ENCODE measurements at regions not wholly inside any gene's neighbourhood (a gene's known extent, or its start where the extent isn't known, plus 50 kb on each side); places are given as distances from the start of the nearest gene placed in this dataset.

DNA sequence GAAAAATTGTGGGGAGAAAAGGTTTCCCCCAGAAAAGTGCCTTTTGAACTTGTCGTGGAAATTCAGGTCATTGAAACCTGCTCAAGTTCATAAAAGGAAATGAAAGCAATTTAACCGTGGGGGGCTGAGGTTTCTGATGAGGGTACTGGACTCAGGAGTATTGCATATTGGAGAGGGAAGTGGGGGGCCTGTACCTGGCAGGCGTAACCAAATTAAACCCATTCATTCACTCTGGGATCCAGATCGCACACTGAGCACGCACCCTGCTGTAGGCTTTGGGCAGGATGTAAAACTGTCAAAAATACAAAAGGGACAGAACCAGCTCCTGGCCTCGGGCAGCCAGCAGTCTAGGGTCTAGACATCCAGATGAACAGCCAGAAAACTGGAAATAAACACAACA lies 1517.4 kb downstream of the BRD1 start:
- H3K18ac ChIP-seq (ENCODE audit: low read depth, low read length), result no peak overlapping the region
- no peak overlapping the region for H3K4me2 ChIP-seq (ENCODE audit: low read depth, low read length)
- H3K79me1 ChIP-seq (ENCODE audit: low read depth in 1 of 2, low read length in 2 of 2), result no peaks in the 10 kb centered on the region
- no peak overlapping the region for H4K91ac ChIP-seq (ENCODE audit: insufficient read depth, low read depth, low read length)
- no peak overlapping the region for H4K8ac ChIP-seq (ENCODE audit: low read depth in 2 of 2, low read length in 2 of 2)
- no peak overlapping the region for H3K14ac ChIP-seq (replicated peaks; ENCODE audit: low read depth, low read length)
- peaks cover 45% of the 10 kb centered on the region for H3K9me3 ChIP-seq (ENCODE audit: control insufficient read depth, insufficient read depth, low read length)
- no peak overlapping the region for H2BK15ac ChIP-seq (ENCODE audit: low read depth, low read length)
- dilution Hi-C loops (cut with HindIII; ENCODE audit: low sequenced_read_pairs, unreplicated experiment) (no loop called here), intact Hi-C loops (cut with micrococcal nuclease) (no loop called here), in situ Hi-C loops (cut with MboI; ENCODE audit: low sequenced_read_pairs) (no loop called here)
- ChIA-PET POLR2A (ENCODE audit: unreplicated experiment) (no interaction called here), CTCF (no interaction called here)
- no peak overlapping the region for H2BK5ac ChIP-seq (ENCODE audit: low read depth, low read length, poor library complexity, severe bottlenecking)
- H3K27ac ChIP-seq (ENCODE audit: insufficient read depth, low read length), result no peak overlapping the region
- no peak overlapping the region for H3K4me3 ChIP-seq (ENCODE audit: insufficient read depth, low read depth, low read length)
- H2AK9ac ChIP-seq (replicated peaks; ENCODE audit: low read depth, low read length, poor library complexity), result no peak overlapping the region
- H2BK120ac ChIP-seq (ENCODE audit: low read depth, low read length), result no peak overlapping the region
- no peak overlapping the region for H2AFZ ChIP-seq (replicated peaks; ENCODE audit: low read length, poor library complexity)
- H3K4me1 ChIP-seq (ENCODE audit: control insufficient read depth, insufficient read depth, low read length), result no peaks in the 10 kb centered on the region
- H3K36me3 ChIP-seq (ENCODE audit: control insufficient read depth, insufficient read depth, low read length), result no peaks in the 10 kb centered on the region
- H4K20me1 ChIP-seq (ENCODE audit: insufficient read depth, low read length), result no peaks in the 10 kb centered on the region
- no TSS peak for BruUV-seq (replicated peaks)
- DNase-seq (no peak), ATAC-seq (ENCODE audit: low read depth) (no peak)
- H3K56ac ChIP-seq (ENCODE audit: extremely low read depth, insufficient read depth, low read length), result no peak overlapping the region
- WGBS, 2 experiments (ENCODE audit: extremely low coverage in 2 of 2, insufficient read length in 1 of 2), result no CpG with 5 or more reads among the region's 6 CpGs
- no peaks in the 10 kb centered on the region for H3K27me3 ChIP-seq (ENCODE audit: control insufficient read depth, insufficient read depth, low read length)
- no peaks in the 10 kb centered on the region for H3K9me1 ChIP-seq (ENCODE audit: insufficient read depth, low read length)
- H3K23ac ChIP-seq (ENCODE audit: low read depth, low read length), result no peak overlapping the region
- no peak overlapping the region for H3K9ac ChIP-seq (ENCODE audit: low read depth, low read length)
- no peak overlapping the region for H2BK20ac ChIP-seq (ENCODE audit: low read depth, low read length)
- no peak overlapping the region for H4K5ac ChIP-seq (ENCODE audit: low read depth, low read length)
- no peak overlapping the region for H3K4ac ChIP-seq (ENCODE audit: low read depth, low read length)
- TF ChIP-seq, protein P1, sequence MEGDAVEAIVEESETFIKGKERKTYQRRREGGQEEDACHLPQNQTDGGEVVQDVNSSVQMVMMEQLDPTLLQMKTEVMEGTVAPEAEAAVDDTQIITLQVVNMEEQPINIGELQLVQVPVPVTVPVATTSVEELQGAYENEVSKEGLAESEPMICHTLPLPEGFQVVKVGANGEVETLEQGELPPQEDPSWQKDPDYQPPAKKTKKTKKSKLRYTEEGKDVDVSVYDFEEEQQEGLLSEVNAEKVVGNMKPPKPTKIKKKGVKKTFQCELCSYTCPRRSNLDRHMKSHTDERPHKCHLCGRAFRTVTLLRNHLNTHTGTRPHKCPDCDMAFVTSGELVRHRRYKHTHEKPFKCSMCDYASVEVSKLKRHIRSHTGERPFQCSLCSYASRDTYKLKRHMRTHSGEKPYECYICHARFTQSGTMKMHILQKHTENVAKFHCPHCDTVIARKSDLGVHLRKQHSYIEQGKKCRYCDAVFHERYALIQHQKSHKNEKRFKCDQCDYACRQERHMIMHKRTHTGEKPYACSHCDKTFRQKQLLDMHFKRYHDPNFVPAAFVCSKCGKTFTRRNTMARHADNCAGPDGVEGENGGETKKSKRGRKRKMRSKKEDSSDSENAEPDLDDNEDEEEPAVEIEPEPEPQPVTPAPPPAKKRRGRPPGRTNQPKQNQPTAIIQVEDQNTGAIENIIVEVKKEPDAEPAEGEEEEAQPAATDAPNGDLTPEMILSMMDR (conservative IDR thresholded peaks at IDR 0.05; ENCODE audit: low read depth, low read length), result no peak
- TF ChIP-seq MXI1 (IDR thresholded peaks at IDR 0.05; ENCODE audit: borderline replicate concordance, low read depth, low read length) (no peak), BHLHE40 (IDR thresholded peaks at IDR 0.05; ENCODE audit: low read depth, low read length) (no peak), RAD21 (IDR thresholded peaks at IDR 0.05; ENCODE audit: low read length) (no peak), RCOR1 (IDR thresholded peaks at IDR 0.05; ENCODE audit: insufficient replicate concordance, low read length) (no peak), NFE2L2 (IDR thresholded peaks at IDR 0.05; ENCODE audit: low read depth, low read length) (no peak), CHD1 (IDR thresholded peaks at IDR 0.05; ENCODE audit: low read depth, low read length) (no peak), CEBPB (IDR thresholded peaks at IDR 0.05; ENCODE audit: low read depth, low read length) (no peak)
- TF ChIP-seq, protein P2, sequence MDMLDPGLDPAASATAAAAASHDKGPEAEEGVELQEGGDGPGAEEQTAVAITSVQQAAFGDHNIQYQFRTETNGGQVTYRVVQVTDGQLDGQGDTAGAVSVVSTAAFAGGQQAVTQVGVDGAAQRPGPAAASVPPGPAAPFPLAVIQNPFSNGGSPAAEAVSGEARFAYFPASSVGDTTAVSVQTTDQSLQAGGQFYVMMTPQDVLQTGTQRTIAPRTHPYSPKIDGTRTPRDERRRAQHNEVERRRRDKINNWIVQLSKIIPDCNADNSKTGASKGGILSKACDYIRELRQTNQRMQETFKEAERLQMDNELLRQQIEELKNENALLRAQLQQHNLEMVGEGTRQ (IDR thresholded peaks at IDR 0.05; ENCODE audit: low read depth, low read length), result no peak
- H2AK5ac ChIP-seq (ENCODE audit: low read depth, low read length), result no peak overlapping the region

All from IMR-90 (cell line).